22Rv1 (cell line): ENCODE measurements at regions not wholly inside any gene's neighbourhood (a gene's known extent, or its start where the extent isn't known, plus 50 kb on each side); places are given as distances from the start of the nearest gene placed in this dataset.

Experiments
- CTCF ChIP-seq: fragments of 450-650 bp; IDR thresholded peaks from 2 replicates; pipeline ENCODE4 v1.5.1; 2017; ENCODE audit warnings: mild to moderate bottlenecking
- ZFX ChIP-seq: fragments of 450-650 bp; IDR thresholded peaks from 2 replicates; pipeline ENCODE4 v1.6.1; 2017; ENCODE audit warnings: antibody characterized with exemption, borderline replicate concordance

- TF ChIP-seq CTCF (no peak), ZFX (no peak)
Measured at GRCh38 chrX:69278031-69278687, 112.9 kb upstream of the PJA1 start.
